Adrenal gland (tissue), 9 donors: ENCODE measurements at regions not wholly inside any gene's neighbourhood (a gene's known extent, or its start where the extent isn't known, plus 50 kb on each side); places are given as distances from the start of the nearest gene placed in this dataset.
A peak's percentile ranks its signal among the peaks of the same experiment; 100 is the strongest.

Source experiments
- DNase-seq, 7 donors: peaks; one replicate each; pipeline ENCODE4 v3.0.0-alpha.2; 2019 to 2020
- H3K27ac ChIP-seq, 5 donors: fragments of 200-600 bp; sonication (generic) in 4 of 5; 1 replicate in 3 of 5; 2 replicates in 2 of 5; pipeline versions ENCODE4 v1.5.1 to v1.8.0; 2016 to 2020; ENCODE audit warnings: mild to moderate bottlenecking in 1 of 5
- H3K27me3 ChIP-seq: fragments of 200-600 bp; 2 replicates; pipeline ENCODE4 v1.8.0; 2021
- H3K36me3 ChIP-seq, 2 donors: fragments of 200-600 bp; replicated peaks in 1 of 2; 1 replicate in 1 of 2; 2 replicates in 1 of 2; pipeline versions ENCODE4 v1.5.1 to v1.8.0; 2018 to 2022
- H3K4me1 ChIP-seq, 2 donors: fragments of 200-600 bp; replicated peaks in 1 of 2; 1 replicate in 1 of 2; 2 replicates in 1 of 2; pipeline versions ENCODE4 v1.5.1 to v1.8.0; 2018 to 2021
- H3K4me3 ChIP-seq, 4 donors: fragments of 200-600 bp; sonication (generic) in 3 of 4; one replicate each; pipeline ENCODE4 v1.5.1; 2016 to 2018
- H3K9me3 ChIP-seq, 3 donors: fragments of 200-600 bp; sonication (generic) in 1 of 3; replicated peaks in 1 of 3; 1 replicate in 2 of 3; 2 replicates in 1 of 3; pipeline versions ENCODE4 v1.5.1 to v1.8.0; 2016 to 2021
- CTCF ChIP-seq, 6 experiments: fragments of 450-650 bp in 4 of 6; fragments of 200-600 bp in 2 of 6; sonication (generic) in 1 of 6; IDR thresholded peaks; 1 replicate in 5 of 6; 2 replicates in 1 of 6; pipeline versions ENCODE4 v1.5.1 to v1.8.0; 2016 to 2021; ENCODE audit warnings: antibody characterized with exemption in 6 of 6, mild to moderate bottlenecking in 2 of 6, moderate library complexity in 1 of 6
- POLR2A ChIP-seq, 2 donors: fragments of 450-650 bp; IDR thresholded peaks; one replicate each; pipeline ENCODE4 v1.6.1; 2017; ENCODE audit warnings: antibody characterized with exemption in 2 of 2, mild to moderate bottlenecking in 2 of 2, moderate library complexity in 1 of 2
- WGBS, 4 donors: extraction: QIAGEN DNeasy Blood & Tissue Kit in 2 of 4; methylation state at CpG; one replicate each; pipeline versions ENCODE4 v1.1.5 to v1.1.7; 2013 to 2017; 5-methylcytosine and 5-hydroxymethylcytosine counted together
- intact Hi-C, 2 donors: fragments of 100-400 bp; cut with DNase I; formaldehyde crosslinking; loops; one replicate each; pipeline versions ENCODE4 v1.14.1 to v1.15.0; 2022 to 2023
- donor health status: healthy with polysubstance abuse.
- donor health status: Bipolar disorder and iron deficiency.
- donor health status: DM: yes; HTN: yes; CAD: no.
- donor health status: DM: no; HTN: no; CAD: no.
- donor health status: DM: no; HTN: no; CAD: no.

GRCh38 chr6:106804346-106805335 is 169.9 kb downstream of the CD24 start:
- Histone ChIP-seq H3K27ac (no peak overlapping the region), H3K4me3 (no peak overlapping the region), H3K36me3 (no peaks in the 10 kb centered on the region), H3K4me1 (no peaks in the 10 kb centered on the region), H3K9me3 (peaks cover 0 to 8% (median 0%) of the 10 kb centered on the region in 3 donors), H3K27me3 (no peaks in the 10 kb centered on the region)
- TF ChIP-seq POLR2A (IDR thresholded peaks at IDR 0.05) (no peak), CTCF (IDR thresholded peaks at IDR 0.05) (no peak)
- DNase-seq: no peak
- WGBS, 4 donors: 43 to 49% (median 43%) methylated on average over 7 of the region's 7 CpGs
- intact Hi-C loops: no loop called here

GRCh38 chr6:106803188-106803587 is 171.3 kb downstream of the CD24 start:
- TF ChIP-seq CTCF (IDR thresholded peaks at IDR 0.05): no peak
- no peak for TF ChIP-seq POLR2A (IDR thresholded peaks at IDR 0.05)
- Histone ChIP-seq H3K27me3 (no peaks in the 10 kb centered on the region), H3K36me3 (no peaks in the 10 kb centered on the region), H3K9me3 (peaks cover 0 to 4% (median 0%) of the 10 kb centered on the region in 3 donors), H3K4me3 (no peak overlapping the region), H3K4me1 (no peaks in the 10 kb centered on the region), H3K27ac (no peak overlapping the region)
- no peak for DNase-seq
- intact Hi-C loops: no loop called here
- 89 to 100% (median 92%) methylated on average over 1 of the region's 1 CpG for whole genome bisulfite sequencing, 4 donors

GRCh38 chr6:106802139-106802538 is 172.4 kb downstream of the CD24 start:
- intact Hi-C loops: no loop called here
- peak in 1 of 7 donors; percentile 73 for DNase-seq
- Histone ChIP-seq H3K36me3 (no peaks in the 10 kb centered on the region), H3K27ac (no peak overlapping the region), H3K4me1 (no peaks in the 10 kb centered on the region), H3K27me3 (no peaks in the 10 kb centered on the region), H3K9me3 (no peaks in the 10 kb centered on the region), H3K4me3 (no peak overlapping the region)
- WGBS, 4 donors: 46 to 60% (median 51%) methylated on average over 4 to 5 of the region's 5 CpGs
- no peak for TF ChIP-seq POLR2A (IDR thresholded peaks at IDR 0.05)
- no peak for TF ChIP-seq CTCF (IDR thresholded peaks at IDR 0.05)

GRCh38 chr6:106801256-106801655 is 171.9 kb downstream of the QRSL1 start:
- intact Hi-C loops: no loop called here
- no peaks in the 10 kb centered on the region for H3K4me1 ChIP-seq
- no peaks in the 10 kb centered on the region for H3K9me3 ChIP-seq
- H3K4me3 ChIP-seq: no peak overlapping the region
- 84 to 93% (median 87%) methylated on average over 8 of the region's 8 CpGs for WGBS, 4 donors
- H3K36me3 ChIP-seq: no peaks in the 10 kb centered on the region
- no peaks in the 10 kb centered on the region for H3K27me3 ChIP-seq
- TF ChIP-seq POLR2A (IDR thresholded peaks at IDR 0.05) (no peak), CTCF (IDR thresholded peaks at IDR 0.05) (no peak)
- DNase-seq: no peak
- H3K27ac ChIP-seq: no peak overlapping the region
